GM23338 (cell line): ENCODE measurements at regions not wholly inside any gene's neighbourhood (a gene's known extent, or its start where the extent isn't known, plus 50 kb on each side); places are given as distances from the start of the nearest gene placed in this dataset.

Experiments used
- ATAC-seq: fragments of 200-7000 bp; cut with Tn5 transposase; 3 replicates; pipeline ENCODE4 v1.9.1; 2020
- DNase-seq: peaks from one replicate; pipeline ENCODE4 v3.0.0-alpha.2; 2015; ENCODE audit warnings: low spot score
- H2AFZ ChIP-seq: fragments of 200-600 bp; sonication (generic); 2 replicates; pipeline ENCODE4 v1.8.0; 2016; ENCODE audit warnings: antibody characterized with exemption, mild to moderate bottlenecking, moderate library complexity
- H3F3A ChIP-seq: fragments of 200-600 bp; sonication (generic); replicated peaks from 2 replicates; pipeline ENCODE4 v1.8.0; 2017; ENCODE audit warnings: antibody characterized with exemption, mixed run types, low read depth
- H3K27ac ChIP-seq: fragments of 200-600 bp; sonication (generic); 2 replicates; pipeline ENCODE4 v1.6.1; 2016; ENCODE audit warnings: low read depth
- H3K27me3 ChIP-seq: fragments of 200-600 bp; sonication (generic); 2 replicates; pipeline ENCODE4 v1.8.0; 2016; ENCODE audit warnings: mild to moderate bottlenecking, mixed run types, moderate library complexity; ENCODE audit not compliant: insufficient read depth
- H3K36me3 ChIP-seq: fragments of 200-600 bp; sonication (generic); 2 replicates; pipeline ENCODE4 v1.8.0; 2016; ENCODE audit warnings: mild to moderate bottlenecking; ENCODE audit not compliant: insufficient read depth
- H3K4me1 ChIP-seq: fragments of 200-600 bp; sonication (generic); 2 replicates; pipeline ENCODE4 v1.8.0; 2016; ENCODE audit warnings: mild to moderate bottlenecking, moderate library complexity; ENCODE audit not compliant: insufficient read depth
- H3K4me2 ChIP-seq: fragments of 200-600 bp; sonication (generic); 2 replicates; pipeline ENCODE4 v1.7.1; 2017; ENCODE audit warnings: mixed run types
- H3K4me3 ChIP-seq: fragments of 200-600 bp; sonication (generic); 2 replicates; pipeline ENCODE4 v1.6.1; 2016; ENCODE audit warnings: mixed run types
- H3K79me2 ChIP-seq: fragments of 200-600 bp; sonication (generic); replicated peaks from 2 replicates; pipeline ENCODE4 v1.8.0; 2017; ENCODE audit warnings: mild to moderate bottlenecking; ENCODE audit not compliant: insufficient read depth
- H3K9me2 ChIP-seq: fragments of 200-600 bp; sonication (generic); 2 replicates; pipeline ENCODE4 v1.8.0; 2017; ENCODE audit not compliant: insufficient read depth
- H4K20me1 ChIP-seq: fragments of 200-600 bp; sonication (generic); replicated peaks from 2 replicates; pipeline ENCODE4 v1.8.0; 2017; ENCODE audit warnings: mild to moderate bottlenecking; ENCODE audit not compliant: insufficient read depth
- H3K27ac Mint-ChIP-seq: 2 replicates; pipeline ENCODE4 v1.8.0; 2020; ENCODE audit warnings: inconsistent platforms, mild to moderate bottlenecking, moderate library complexity, mixed read lengths
- H3K27me3 Mint-ChIP-seq: 3 replicates; pipeline ENCODE4 v1.8.0; 2022; ENCODE audit warnings: low read depth, mild to moderate bottlenecking, moderate library complexity, mixed read lengths, inconsistent platforms; ENCODE audit not compliant: insufficient read depth, poor library complexity
- H3K36me3 Mint-ChIP-seq: 3 replicates; pipeline ENCODE4 v1.8.0; 2021; ENCODE audit warnings: low read depth, mild to moderate bottlenecking, inconsistent platforms, moderate library complexity, mixed read lengths
- H3K4me1 Mint-ChIP-seq: 3 replicates; pipeline ENCODE4 v1.8.0; 2020; ENCODE audit warnings: mild to moderate bottlenecking, inconsistent platforms, mixed read lengths
- H3K4me3 Mint-ChIP-seq: 3 replicates; pipeline ENCODE4 v1.8.0; 2021; ENCODE audit warnings: moderate library complexity, mild to moderate bottlenecking, inconsistent platforms, mixed read lengths
- H3K9me3 Mint-ChIP-seq: 3 replicates; pipeline ENCODE4 v1.8.0; 2020; ENCODE audit warnings: moderate library complexity, mild to moderate bottlenecking, inconsistent platforms, mixed read lengths
- CREB1 ChIP-seq: fragments of 250-450 bp; sonication (Bioruptor Pico); IDR thresholded peaks from 2 replicates; pipeline ENCODE4 v1.5.0; 2020; ENCODE audit warnings: low read depth, mild to moderate bottlenecking, moderate library complexity
- CTCF ChIP-seq, 2 experiments: fragments of 200-600 bp in 1 of 2; sonication (generic) in 1 of 2; conservative IDR thresholded peaks; 2 replicates each; pipeline versions ENCODE4 v1.5.1 to v1.6.1; 2016 to 2017; ENCODE audit warnings: antibody characterized with exemption in 2 of 2, low read depth in 2 of 2, mild to moderate bottlenecking in 2 of 2, moderate library complexity in 1 of 2
- ETS1 ChIP-seq: IDR thresholded peaks from 2 replicates; pipeline ENCODE4 v1.6.1; 2016; ENCODE audit warnings: antibody characterized with exemption
- EZH2 ChIP-seq: fragments of 200-600 bp; sonication (generic); IDR thresholded peaks from one replicate; pipeline ENCODE4 v1.8.0; 2017; ENCODE audit warnings: antibody characterized with exemption, mild to moderate bottlenecking, low read depth; ENCODE audit not compliant: unreplicated experiment
- EZH2phosphoT487 ChIP-seq: fragments of 200-600 bp; sonication (generic); IDR thresholded peaks from one replicate; pipeline ENCODE4 v1.8.1; 2018; ENCODE audit warnings: antibody characterized with exemption; ENCODE audit not compliant: unreplicated experiment
- JUNB ChIP-seq: IDR thresholded peaks from one replicate; pipeline ENCODE4 v1.6.1; 2016; ENCODE audit warnings: antibody characterized with exemption; ENCODE audit not compliant: unreplicated experiment
- NANOG ChIP-seq: IDR thresholded peaks from 2 replicates; pipeline ENCODE4 v1.6.1; 2016; ENCODE audit warnings: antibody characterized with exemption, borderline replicate concordance
- POLR2AphosphoS5 ChIP-seq: IDR thresholded peaks from 2 replicates; pipeline ENCODE4 v1.6.1; 2016; ENCODE audit warnings: antibody characterized with exemption, low read depth
- STAT1 ChIP-seq: IDR thresholded peaks from one replicate; pipeline ENCODE4 v1.6.1; 2016; ENCODE audit warnings: antibody characterized with exemption; ENCODE audit not compliant: unreplicated experiment
- ZNF114 ChIP-seq: fragments of 250-450 bp; sonication (Bioruptor Pico); IDR thresholded peaks from 2 replicates; pipeline ENCODE4 v1.5.0; 2020; ENCODE audit warnings: mild to moderate bottlenecking, moderate library complexity
- ZNF331 ChIP-seq: fragments of 250-450 bp; sonication (Bioruptor Pico); IDR thresholded peaks from 2 replicates; pipeline ENCODE4 v1.5.0; 2020; ENCODE audit warnings: low read depth, mild to moderate bottlenecking, moderate library complexity
- ZNF462 ChIP-seq: fragments of 250-450 bp; sonication (Bioruptor Pico); IDR thresholded peaks from 2 replicates; pipeline ENCODE4 v1.5.0; 2020; ENCODE audit warnings: mild to moderate bottlenecking, moderate library complexity
- TF ChIP-seq, protein P1 (sequence below): IDR thresholded peaks from one replicate; pipeline ENCODE4 v1.6.1; 2018; ENCODE audit warnings: antibody characterized with exemption; ENCODE audit not compliant: unreplicated experiment

DNA sequence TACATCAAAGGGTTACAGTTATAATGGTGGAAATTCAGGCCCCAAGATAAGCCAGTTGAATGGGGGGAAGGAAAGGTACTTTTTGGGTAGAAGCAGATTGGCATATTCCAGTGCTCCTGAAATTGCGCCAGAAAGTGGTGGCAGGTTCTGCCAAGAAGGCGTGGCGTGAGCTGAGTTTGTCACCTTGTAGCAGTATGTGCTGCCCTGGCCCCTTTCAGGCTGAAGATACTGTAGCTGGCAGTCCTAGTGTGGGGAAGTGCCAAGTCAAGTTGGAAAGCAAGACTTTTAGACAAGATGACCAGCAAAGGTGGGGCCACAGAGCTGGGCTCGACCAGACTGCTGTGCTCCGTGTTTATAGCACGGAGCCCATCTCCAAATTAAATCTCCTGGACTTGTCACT lies 133.6 kb upstream of the GLRA1 start:
- no peak for ATAC-seq
- no peak overlapping the region for H3K4me3 Mint-ChIP-seq
- no peak overlapping the region for H3K27ac Mint-ChIP-seq
- Histone ChIP-seq H3K79me2 (no peaks in the 10 kb centered on the region), H3K4me3 (no peak overlapping the region), H3K9me2 (no peaks in the 10 kb centered on the region), H3F3A (no peaks in the 10 kb centered on the region), H2AFZ (no peak overlapping the region), H3K36me3 (no peaks in the 10 kb centered on the region), H3K4me2 (no peak overlapping the region), H3K4me1 (no peaks in the 10 kb centered on the region), H4K20me1 (no peaks in the 10 kb centered on the region), H3K27ac (no peak overlapping the region), H3K27me3 (no peaks in the 10 kb centered on the region)
- TF ChIP-seq CREB1 (no peak), CTCF (conservative IDR thresholded peaks at IDR 0.05; ENCODE audit: low read depth in 2 of 2) (no peak), ZNF114 (no peak), NANOG (no peak), EZH2phosphoT487 (no peak), ZNF331 (no peak), ETS1 (no peak), JUNB (no peak), POLR2AphosphoS5 (no peak), ZNF462 (no peak), STAT1 (no peak), EZH2 (no peak)
- TF ChIP-seq, protein P1, sequence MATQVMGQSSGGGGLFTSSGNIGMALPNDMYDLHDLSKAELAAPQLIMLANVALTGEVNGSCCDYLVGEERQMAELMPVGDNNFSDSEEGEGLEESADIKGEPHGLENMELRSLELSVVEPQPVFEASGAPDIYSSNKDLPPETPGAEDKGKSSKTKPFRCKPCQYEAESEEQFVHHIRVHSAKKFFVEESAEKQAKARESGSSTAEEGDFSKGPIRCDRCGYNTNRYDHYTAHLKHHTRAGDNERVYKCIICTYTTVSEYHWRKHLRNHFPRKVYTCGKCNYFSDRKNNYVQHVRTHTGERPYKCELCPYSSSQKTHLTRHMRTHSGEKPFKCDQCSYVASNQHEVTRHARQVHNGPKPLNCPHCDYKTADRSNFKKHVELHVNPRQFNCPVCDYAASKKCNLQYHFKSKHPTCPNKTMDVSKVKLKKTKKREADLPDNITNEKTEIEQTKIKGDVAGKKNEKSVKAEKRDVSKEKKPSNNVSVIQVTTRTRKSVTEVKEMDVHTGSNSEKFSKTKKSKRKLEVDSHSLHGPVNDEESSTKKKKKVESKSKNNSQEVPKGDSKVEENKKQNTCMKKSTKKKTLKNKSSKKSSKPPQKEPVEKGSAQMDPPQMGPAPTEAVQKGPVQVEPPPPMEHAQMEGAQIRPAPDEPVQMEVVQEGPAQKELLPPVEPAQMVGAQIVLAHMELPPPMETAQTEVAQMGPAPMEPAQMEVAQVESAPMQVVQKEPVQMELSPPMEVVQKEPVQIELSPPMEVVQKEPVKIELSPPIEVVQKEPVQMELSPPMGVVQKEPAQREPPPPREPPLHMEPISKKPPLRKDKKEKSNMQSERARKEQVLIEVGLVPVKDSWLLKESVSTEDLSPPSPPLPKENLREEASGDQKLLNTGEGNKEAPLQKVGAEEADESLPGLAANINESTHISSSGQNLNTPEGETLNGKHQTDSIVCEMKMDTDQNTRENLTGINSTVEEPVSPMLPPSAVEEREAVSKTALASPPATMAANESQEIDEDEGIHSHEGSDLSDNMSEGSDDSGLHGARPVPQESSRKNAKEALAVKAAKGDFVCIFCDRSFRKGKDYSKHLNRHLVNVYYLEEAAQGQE: no peak
- no peaks in the 10 kb centered on the region for H3K36me3 Mint-ChIP-seq
- no peak for DNase-seq
- H3K4me1 Mint-ChIP-seq: no peaks in the 10 kb centered on the region
- no peaks in the 10 kb centered on the region for H3K27me3 Mint-ChIP-seq
- no peaks in the 10 kb centered on the region for H3K9me3 Mint-ChIP-seq
